GM23338 (cell line): ENCODE measurements at regions not wholly inside any gene's neighbourhood (a gene's known extent, or its start where the extent isn't known, plus 50 kb on each side); places are given as distances from the start of the nearest gene placed in this dataset.

Source experiments
- ATAC-seq: fragments of 200-7000 bp; cut with Tn5 transposase; 3 replicates; pipeline ENCODE4 v1.9.1; 2020
- DNase-seq: peaks from one replicate; pipeline ENCODE4 v3.0.0-alpha.2; 2015; ENCODE audit warnings: low spot score
- H2AFZ ChIP-seq: fragments of 200-600 bp; sonication (generic); 2 replicates; pipeline ENCODE4 v1.8.0; 2016; ENCODE audit warnings: antibody characterized with exemption, mild to moderate bottlenecking, moderate library complexity
- H3F3A ChIP-seq: fragments of 200-600 bp; sonication (generic); replicated peaks from 2 replicates; pipeline ENCODE4 v1.8.0; 2017; ENCODE audit warnings: antibody characterized with exemption, mixed run types, low read depth
- H3K27ac ChIP-seq: fragments of 200-600 bp; sonication (generic); 2 replicates; pipeline ENCODE4 v1.6.1; 2016; ENCODE audit warnings: low read depth
- H3K27me3 ChIP-seq: fragments of 200-600 bp; sonication (generic); 2 replicates; pipeline ENCODE4 v1.8.0; 2016; ENCODE audit warnings: mild to moderate bottlenecking, mixed run types, moderate library complexity; ENCODE audit not compliant: insufficient read depth
- H3K36me3 ChIP-seq: fragments of 200-600 bp; sonication (generic); 2 replicates; pipeline ENCODE4 v1.8.0; 2016; ENCODE audit warnings: mild to moderate bottlenecking; ENCODE audit not compliant: insufficient read depth
- H3K4me1 ChIP-seq: fragments of 200-600 bp; sonication (generic); 2 replicates; pipeline ENCODE4 v1.8.0; 2016; ENCODE audit warnings: mild to moderate bottlenecking, moderate library complexity; ENCODE audit not compliant: insufficient read depth
- H3K4me2 ChIP-seq: fragments of 200-600 bp; sonication (generic); 2 replicates; pipeline ENCODE4 v1.7.1; 2017; ENCODE audit warnings: mixed run types
- H3K4me3 ChIP-seq: fragments of 200-600 bp; sonication (generic); 2 replicates; pipeline ENCODE4 v1.6.1; 2016; ENCODE audit warnings: mixed run types
- H3K79me2 ChIP-seq: fragments of 200-600 bp; sonication (generic); replicated peaks from 2 replicates; pipeline ENCODE4 v1.8.0; 2017; ENCODE audit warnings: mild to moderate bottlenecking; ENCODE audit not compliant: insufficient read depth
- H3K9me2 ChIP-seq: fragments of 200-600 bp; sonication (generic); 2 replicates; pipeline ENCODE4 v1.8.0; 2017; ENCODE audit not compliant: insufficient read depth
- H4K20me1 ChIP-seq: fragments of 200-600 bp; sonication (generic); replicated peaks from 2 replicates; pipeline ENCODE4 v1.8.0; 2017; ENCODE audit warnings: mild to moderate bottlenecking; ENCODE audit not compliant: insufficient read depth
- H3K27ac Mint-ChIP-seq: 2 replicates; pipeline ENCODE4 v1.8.0; 2020; ENCODE audit warnings: inconsistent platforms, mild to moderate bottlenecking, moderate library complexity, mixed read lengths
- H3K27me3 Mint-ChIP-seq: 3 replicates; pipeline ENCODE4 v1.8.0; 2022; ENCODE audit warnings: low read depth, mild to moderate bottlenecking, moderate library complexity, mixed read lengths, inconsistent platforms; ENCODE audit not compliant: insufficient read depth, poor library complexity
- H3K36me3 Mint-ChIP-seq: 3 replicates; pipeline ENCODE4 v1.8.0; 2021; ENCODE audit warnings: low read depth, mild to moderate bottlenecking, inconsistent platforms, moderate library complexity, mixed read lengths
- H3K4me1 Mint-ChIP-seq: 3 replicates; pipeline ENCODE4 v1.8.0; 2020; ENCODE audit warnings: mild to moderate bottlenecking, inconsistent platforms, mixed read lengths
- H3K4me3 Mint-ChIP-seq: 3 replicates; pipeline ENCODE4 v1.8.0; 2021; ENCODE audit warnings: moderate library complexity, mild to moderate bottlenecking, inconsistent platforms, mixed read lengths
- H3K9me3 Mint-ChIP-seq: 3 replicates; pipeline ENCODE4 v1.8.0; 2020; ENCODE audit warnings: moderate library complexity, mild to moderate bottlenecking, inconsistent platforms, mixed read lengths
- CREB1 ChIP-seq: fragments of 250-450 bp; sonication (Bioruptor Pico); IDR thresholded peaks from 2 replicates; pipeline ENCODE4 v1.5.0; 2020; ENCODE audit warnings: low read depth, mild to moderate bottlenecking, moderate library complexity
- CTCF ChIP-seq, 2 experiments: fragments of 200-600 bp in 1 of 2; sonication (generic) in 1 of 2; conservative IDR thresholded peaks; 2 replicates each; pipeline versions ENCODE4 v1.5.1 to v1.6.1; 2016 to 2017; ENCODE audit warnings: antibody characterized with exemption in 2 of 2, low read depth in 2 of 2, mild to moderate bottlenecking in 2 of 2, moderate library complexity in 1 of 2
- ETS1 ChIP-seq: IDR thresholded peaks from 2 replicates; pipeline ENCODE4 v1.6.1; 2016; ENCODE audit warnings: antibody characterized with exemption
- EZH2phosphoT487 ChIP-seq: fragments of 200-600 bp; sonication (generic); IDR thresholded peaks from one replicate; pipeline ENCODE4 v1.8.1; 2018; ENCODE audit warnings: antibody characterized with exemption; ENCODE audit not compliant: unreplicated experiment
- JUNB ChIP-seq: IDR thresholded peaks from one replicate; pipeline ENCODE4 v1.6.1; 2016; ENCODE audit warnings: antibody characterized with exemption; ENCODE audit not compliant: unreplicated experiment
- POLR2AphosphoS5 ChIP-seq: IDR thresholded peaks from 2 replicates; pipeline ENCODE4 v1.6.1; 2016; ENCODE audit warnings: antibody characterized with exemption, low read depth
- REST ChIP-seq: IDR thresholded peaks from one replicate; pipeline ENCODE4 v1.6.1; 2018; ENCODE audit warnings: antibody characterized with exemption; ENCODE audit not compliant: unreplicated experiment
- STAT1 ChIP-seq: IDR thresholded peaks from one replicate; pipeline ENCODE4 v1.6.1; 2016; ENCODE audit warnings: antibody characterized with exemption; ENCODE audit not compliant: unreplicated experiment
- ZNF114 ChIP-seq: fragments of 250-450 bp; sonication (Bioruptor Pico); IDR thresholded peaks from 2 replicates; pipeline ENCODE4 v1.5.0; 2020; ENCODE audit warnings: mild to moderate bottlenecking, moderate library complexity
- ZNF331 ChIP-seq: fragments of 250-450 bp; sonication (Bioruptor Pico); IDR thresholded peaks from 2 replicates; pipeline ENCODE4 v1.5.0; 2020; ENCODE audit warnings: low read depth, mild to moderate bottlenecking, moderate library complexity
- TF ChIP-seq, protein P1 (sequence below): fragments of 250-450 bp; sonication (Bioruptor Pico); IDR thresholded peaks from 2 replicates; pipeline ENCODE4 v1.5.0; 2020; ENCODE audit warnings: mild to moderate bottlenecking, moderate library complexity

- TF ChIP-seq REST = no peak
- TF ChIP-seq ZNF114 (CRISPR knock-in tag) = no peak
- TF ChIP-seq ZNF331 (CRISPR knock-in tag) = no peak
- no peak for TF ChIP-seq STAT1
- TF ChIP-seq EZH2phosphoT487 = no peak
These were observed 64.0 kb upstream of the CTTNBP2 start (continued) for GRCh38 chr7:117937049-117937752.

DNA sequence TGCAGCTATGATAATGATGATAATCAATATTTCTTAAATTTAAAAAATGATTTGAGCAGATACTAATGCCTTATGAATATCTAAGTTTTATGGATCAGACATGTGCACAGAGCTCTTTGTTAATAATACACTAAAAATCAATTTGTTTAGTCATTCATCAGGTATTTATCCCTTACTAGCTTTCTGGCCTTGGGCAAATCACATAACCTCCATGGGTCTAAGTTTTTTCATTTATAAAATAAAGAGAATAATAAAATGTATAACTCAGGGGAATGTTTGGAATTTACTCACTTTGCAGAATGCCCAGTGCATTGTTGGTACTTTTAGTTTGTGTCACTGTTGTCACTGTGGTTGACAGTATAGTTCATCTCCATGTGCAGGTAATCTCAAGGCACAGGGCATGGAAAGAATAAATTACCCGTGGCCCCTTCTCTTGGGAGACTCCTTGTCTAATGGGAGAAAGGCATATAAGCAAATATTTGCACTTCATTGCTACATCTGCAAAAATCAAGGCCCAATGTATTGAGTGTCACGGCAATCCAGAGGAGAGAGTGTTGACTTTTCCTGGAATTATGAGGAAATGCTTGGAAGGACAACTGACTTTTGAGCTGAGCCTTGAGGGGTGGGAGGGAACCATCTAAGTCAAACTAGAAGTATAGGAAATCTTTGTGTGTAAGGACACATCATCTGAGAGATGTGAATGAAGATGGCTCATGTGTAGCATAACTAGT is 64.7 kb upstream of the CTTNBP2 start:
- Mint-ChIP-seq H3K9me3 (peaks cover 7% of the 10 kb centered on the region), H3K27me3 (no peaks in the 10 kb centered on the region), H3K4me1 (peaks cover 10% of the 10 kb centered on the region), H3K36me3 (0 out of 3 replicates have a peak, but pooled peaks cover 6% of the 10 kb centered on the region), H3K27ac (no peak overlapping the region), H3K4me3 (no peak overlapping the region)
- ATAC-seq (no peak), DNase-seq (no peak)
- H4K20me1 ChIP-seq = no peaks in the 10 kb centered on the region
- no peaks in the 10 kb centered on the region for H3K9me2 ChIP-seq
- H2AFZ ChIP-seq = no peak overlapping the region
- no peak overlapping the region for H3K4me3 ChIP-seq
- no peak overlapping the region for H3K4me2 ChIP-seq
- no peaks in the 10 kb centered on the region for H3K36me3 ChIP-seq
- no peaks in the 10 kb centered on the region for H3K79me2 ChIP-seq
- H3F3A ChIP-seq = no peaks in the 10 kb centered on the region
- H3K4me1 ChIP-seq = no peaks in the 10 kb centered on the region
- no peak overlapping the region for H3K27ac ChIP-seq
- H3K27me3 ChIP-seq = no peaks in the 10 kb centered on the region
- TF ChIP-seq CREB1 (CRISPR knock-in tag) = no peak
- no peak for TF ChIP-seq STAT1
- TF ChIP-seq POLR2AphosphoS5 = no peak
- no peak for TF ChIP-seq JUNB
- TF ChIP-seq EZH2phosphoT487 = no peak
- no peak for TF ChIP-seq ETS1
- TF ChIP-seq, protein P1, sequence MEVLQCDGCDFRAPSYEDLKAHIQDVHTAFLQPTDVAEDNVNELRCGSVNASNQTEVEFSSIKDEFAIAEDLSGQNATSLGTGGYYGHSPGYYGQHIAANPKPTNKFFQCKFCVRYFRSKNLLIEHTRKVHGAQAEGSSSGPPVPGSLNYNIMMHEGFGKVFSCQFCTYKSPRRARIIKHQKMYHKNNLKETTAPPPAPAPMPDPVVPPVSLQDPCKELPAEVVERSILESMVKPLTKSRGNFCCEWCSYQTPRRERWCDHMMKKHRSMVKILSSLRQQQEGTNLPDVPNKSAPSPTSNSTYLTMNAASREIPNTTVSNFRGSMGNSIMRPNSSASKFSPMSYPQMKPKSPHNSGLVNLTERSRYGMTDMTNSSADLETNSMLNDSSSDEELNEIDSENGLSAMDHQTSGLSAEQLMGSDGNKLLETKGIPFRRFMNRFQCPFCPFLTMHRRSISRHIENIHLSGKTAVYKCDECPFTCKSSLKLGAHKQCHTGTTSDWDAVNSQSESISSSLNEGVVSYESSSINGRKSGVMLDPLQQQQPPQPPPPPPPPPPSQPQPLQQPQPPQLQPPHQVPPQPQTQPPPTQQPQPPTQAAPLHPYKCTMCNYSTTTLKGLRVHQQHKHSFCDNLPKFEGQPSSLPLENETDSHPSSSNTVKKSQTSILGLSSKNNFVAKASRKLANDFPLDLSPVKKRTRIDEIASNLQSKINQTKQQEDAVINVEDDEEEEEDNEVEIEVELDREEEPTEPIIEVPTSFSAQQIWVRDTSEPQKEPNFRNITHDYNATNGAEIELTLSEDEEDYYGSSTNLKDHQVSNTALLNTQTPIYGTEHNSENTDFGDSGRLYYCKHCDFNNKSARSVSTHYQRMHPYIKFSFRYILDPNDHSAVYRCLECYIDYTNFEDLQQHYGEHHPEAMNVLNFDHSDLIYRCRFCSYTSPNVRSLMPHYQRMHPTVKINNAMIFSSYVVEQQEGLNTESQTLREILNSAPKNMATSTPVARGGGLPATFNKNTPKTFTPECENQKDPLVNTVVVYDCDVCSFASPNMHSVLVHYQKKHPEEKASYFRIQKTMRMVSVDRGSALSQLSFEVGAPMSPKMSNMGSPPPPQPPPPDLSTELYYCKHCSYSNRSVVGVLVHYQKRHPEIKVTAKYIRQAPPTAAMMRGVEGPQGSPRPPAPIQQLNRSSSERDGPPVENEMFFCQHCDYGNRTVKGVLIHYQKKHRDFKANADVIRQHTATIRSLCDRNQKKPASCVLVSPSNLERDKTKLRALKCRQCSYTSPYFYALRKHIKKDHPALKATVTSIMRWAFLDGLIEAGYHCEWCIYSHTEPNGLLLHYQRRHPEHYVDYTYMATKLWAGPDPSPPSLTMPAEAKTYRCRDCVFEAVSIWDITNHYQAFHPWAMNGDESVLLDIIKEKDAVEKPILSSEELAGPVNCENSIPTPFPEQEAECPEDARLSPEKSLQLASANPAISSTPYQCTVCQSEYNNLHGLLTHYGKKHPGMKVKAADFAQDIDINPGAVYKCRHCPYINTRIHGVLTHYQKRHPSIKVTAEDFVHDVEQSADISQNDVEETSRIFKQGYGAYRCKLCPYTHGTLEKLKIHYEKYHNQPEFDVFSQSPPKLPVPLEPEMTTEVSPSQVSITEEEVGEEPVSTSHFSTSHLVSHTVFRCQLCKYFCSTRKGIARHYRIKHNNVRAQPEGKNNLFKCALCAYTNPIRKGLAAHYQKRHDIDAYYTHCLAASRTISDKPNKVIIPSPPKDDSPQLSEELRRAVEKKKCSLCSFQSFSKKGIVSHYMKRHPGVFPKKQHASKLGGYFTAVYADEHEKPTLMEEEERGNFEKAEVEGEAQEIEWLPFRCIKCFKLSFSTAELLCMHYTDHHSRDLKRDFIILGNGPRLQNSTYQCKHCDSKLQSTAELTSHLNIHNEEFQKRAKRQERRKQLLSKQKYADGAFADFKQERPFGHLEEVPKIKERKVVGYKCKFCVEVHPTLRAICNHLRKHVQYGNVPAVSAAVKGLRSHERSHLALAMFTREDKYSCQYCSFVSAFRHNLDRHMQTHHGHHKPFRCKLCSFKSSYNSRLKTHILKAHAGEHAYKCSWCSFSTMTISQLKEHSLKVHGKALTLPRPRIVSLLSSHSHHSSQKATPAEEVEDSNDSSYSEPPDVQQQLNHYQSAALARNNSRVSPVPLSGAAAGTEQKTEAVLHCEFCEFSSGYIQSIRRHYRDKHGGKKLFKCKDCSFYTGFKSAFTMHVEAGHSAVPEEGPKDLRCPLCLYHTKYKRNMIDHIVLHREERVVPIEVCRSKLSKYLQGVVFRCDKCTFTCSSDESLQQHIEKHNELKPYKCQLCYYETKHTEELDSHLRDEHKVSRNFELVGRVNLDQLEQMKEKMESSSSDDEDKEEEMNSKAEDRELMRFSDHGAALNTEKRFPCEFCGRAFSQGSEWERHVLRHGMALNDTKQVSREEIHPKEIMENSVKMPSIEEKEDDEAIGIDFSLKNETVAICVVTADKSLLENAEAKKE (CRISPR knock-in tag) = no peak
- TF ChIP-seq CTCF (conservative IDR thresholded peaks at IDR 0.05; ENCODE audit: low read depth in 2 of 2) = no peak
